HG03135 (cell line): ENCODE measurements at regions not wholly inside any gene's neighbourhood (a gene's known extent, or its start where the extent isn't known, plus 50 kb on each side); places are given as distances from the start of the nearest gene placed in this dataset.
"Not testable (repeated sequence)": the region's sequence is repeated elsewhere in the genome, so short reads cannot be mapped to it uniquely, and the experiment has no call there.

Source experiments
- ATAC-seq: cut with Tn5 transposase; IDR thresholded peaks from one replicate; pipeline ENCODE4 v1.9.1; 2021; ENCODE audit warnings: mild to moderate bottlenecking, moderate library complexity; ENCODE audit not compliant: unreplicated experiment

DNA sequence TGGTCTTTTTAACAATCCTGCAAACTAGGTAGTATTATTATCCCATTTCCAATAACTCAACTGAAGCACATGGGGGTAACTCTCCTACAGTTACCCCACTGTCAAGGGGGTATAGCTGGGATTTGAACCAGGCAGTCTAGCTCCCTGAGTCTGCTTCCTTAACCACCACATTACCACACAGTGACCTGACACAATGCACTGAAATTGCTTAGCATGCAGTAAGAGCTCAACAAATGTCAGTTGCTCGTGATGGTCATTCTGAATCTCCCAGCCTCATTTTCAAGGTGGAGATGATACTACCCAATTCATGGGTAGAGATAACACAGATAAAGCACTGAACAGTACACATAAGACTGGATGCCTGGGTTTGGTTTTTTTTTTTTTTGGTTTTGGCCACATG lies 193.2 kb upstream of the MYLIP start:
- no peak for ATAC-seq

DNA sequence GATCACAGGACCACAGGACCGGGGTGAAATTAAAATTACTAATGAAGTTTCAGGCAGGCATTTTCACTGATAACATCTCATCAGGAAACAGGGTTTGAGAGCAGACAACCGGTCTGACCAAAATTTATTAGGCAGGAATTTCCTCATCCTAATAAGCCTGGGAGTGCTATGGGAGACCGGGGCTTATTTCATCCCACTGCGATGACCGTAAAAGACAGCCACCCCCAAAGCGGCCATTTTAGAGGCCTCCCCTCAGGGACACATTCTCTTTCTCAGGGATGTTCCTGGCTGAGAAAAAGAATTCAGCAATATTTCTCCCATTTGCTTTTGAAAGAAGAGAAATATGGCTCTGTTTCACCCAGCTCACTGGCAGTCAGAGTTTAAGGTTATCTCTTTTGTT lies 197.2 kb upstream of the MYLIP start:
- not testable (repeated sequence) for ATAC-seq

DNA sequence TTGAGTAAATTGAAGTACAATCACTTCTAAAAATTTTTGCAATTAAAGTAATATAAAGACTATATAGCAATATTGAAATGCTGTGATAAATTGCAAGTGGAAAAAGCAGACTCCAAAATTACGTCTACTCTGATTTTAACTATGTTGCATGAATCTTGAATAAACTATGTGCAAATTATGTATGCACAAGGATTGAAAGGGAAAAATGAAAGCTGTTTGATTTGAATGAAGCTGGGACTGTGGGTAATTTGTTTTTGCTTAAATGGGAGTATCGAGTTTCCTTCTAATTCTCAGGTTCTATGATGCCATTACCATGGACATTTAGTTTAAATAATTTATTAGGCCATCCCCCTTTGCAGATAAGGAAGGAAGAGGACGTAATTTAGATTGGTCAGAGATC lies 198.7 kb upstream of the MYLIP start:
- ATAC-seq = no peak

DNA sequence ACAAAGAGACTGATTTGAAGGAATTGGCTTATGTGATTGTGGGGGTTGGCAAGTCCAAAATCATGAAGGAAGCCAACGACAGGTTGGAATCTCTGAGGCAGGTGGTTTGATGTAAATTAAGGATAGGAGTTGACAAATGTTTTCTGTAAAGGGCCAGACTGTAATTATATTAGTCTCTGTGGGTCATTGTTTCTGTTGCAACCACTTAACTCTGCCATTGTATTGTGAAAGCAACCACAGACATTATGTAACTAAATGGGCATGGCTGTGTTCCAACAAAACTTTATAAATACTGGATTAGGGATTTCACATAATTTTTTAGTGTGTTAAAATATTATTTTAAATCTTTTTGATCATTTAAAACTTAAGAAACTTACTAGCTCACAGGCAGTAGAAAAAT lies 199.2 kb upstream of the MYLIP start:
- no peak for ATAC-seq

DNA sequence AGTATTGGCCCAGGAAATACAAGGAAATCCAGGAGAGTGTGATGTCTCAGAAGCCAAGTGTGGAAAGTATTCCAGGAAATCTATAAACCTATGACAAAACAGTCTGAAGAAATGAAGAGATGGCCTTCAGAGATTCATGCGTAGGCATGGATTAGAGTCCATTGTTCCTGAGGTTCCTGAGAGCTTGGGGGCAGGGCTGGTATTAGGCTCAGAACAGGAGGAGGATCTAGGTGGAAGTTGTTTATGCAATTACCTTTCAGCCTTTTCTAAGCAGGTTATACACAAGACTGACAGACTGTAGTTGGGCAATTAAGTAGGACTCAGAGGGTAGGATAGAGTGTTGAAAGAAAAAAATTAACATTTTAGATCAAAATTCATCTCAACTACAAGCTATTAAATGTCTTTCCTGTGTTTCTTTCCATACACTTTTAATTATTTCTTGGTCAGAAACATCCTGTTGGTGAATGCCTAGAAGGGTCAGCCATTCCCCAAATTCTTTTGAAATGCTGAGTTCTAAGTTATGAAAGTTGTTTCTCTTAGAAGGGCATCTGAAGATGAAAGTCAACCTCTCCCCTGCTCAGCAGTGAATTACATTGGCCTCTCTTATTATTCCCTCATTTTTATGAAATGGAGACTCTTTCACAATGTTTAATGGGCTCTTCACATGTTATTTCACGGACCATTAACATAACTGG lies 201.2 kb upstream of the MYLIP start:
- ATAC-seq = no peak

DNA sequence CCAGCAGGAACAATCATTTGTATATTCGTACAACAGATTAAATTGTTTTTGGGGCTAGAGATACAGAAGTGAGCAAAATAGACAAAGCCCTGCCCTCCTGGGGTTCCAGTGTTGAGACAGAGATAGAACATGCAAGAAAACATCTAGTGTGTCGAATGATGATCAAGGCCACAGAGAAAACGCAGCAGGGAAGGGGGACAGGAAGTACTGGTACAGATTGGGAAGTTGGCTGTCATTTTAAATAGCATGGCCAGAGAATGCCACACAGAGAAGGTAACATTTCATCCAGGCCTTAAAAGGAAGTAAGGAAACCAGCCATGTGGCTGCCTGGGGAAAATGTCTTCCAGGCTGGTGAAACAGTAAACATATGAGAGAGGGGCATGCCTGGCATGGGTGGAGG lies 202.6 kb upstream of the MYLIP start:
- no peak for ATAC-seq

DNA sequence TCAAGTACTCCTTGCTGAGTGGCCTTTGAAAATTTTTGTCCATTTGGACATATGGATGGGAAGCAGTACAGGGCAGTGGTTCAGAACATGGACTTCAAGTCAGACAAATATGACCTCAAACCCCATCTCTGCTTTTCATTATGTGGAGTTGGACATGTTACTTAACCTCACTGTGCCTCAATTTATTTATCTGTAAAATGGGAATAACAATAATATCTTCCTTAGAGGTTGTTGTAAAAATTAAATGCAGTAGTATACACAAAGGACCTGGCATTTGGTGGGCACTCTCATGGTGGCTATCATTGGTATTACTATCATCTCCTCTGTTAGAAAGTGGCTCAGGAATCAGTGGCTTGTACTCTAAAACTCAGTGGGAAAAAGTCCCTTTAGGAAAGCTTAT lies 204.0 kb upstream of the MYLIP start:
- ATAC-seq = no peak

DNA sequence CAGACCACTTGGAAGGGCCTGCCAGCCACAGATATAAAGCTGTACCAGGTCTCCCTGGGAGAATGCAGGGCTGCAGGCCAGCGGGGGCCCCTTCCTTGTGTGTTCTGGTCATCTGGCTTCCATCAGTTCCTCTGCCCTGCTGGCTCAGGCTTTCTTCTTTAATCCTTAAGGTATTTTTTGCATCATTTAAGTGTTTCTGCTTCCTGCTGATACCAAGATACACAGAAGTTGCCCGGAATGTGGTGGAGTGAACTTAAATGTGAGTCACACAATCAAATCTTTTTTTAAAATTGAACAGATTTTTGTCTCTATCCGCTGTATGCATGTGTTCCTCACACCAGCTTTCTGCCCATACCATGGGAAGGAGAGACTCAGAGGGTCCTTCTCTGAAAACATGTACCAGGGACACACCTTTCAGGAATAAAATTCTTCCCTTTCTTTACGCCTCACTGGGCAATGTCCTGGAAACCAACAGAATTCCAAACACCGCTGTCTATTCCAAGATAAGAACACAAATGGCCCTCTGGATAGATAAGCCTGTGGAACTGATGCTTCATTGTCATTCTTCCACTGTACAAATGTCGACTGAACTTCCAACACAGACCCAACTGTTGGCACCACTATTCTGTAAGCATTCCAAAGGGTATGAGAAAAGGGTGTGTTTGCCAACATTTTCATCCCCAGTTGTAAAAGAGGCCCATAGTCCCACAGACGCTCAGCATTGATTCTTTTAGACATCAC lies 206.2 kb upstream of the MYLIP start:
- no peak for ATAC-seq

DNA sequence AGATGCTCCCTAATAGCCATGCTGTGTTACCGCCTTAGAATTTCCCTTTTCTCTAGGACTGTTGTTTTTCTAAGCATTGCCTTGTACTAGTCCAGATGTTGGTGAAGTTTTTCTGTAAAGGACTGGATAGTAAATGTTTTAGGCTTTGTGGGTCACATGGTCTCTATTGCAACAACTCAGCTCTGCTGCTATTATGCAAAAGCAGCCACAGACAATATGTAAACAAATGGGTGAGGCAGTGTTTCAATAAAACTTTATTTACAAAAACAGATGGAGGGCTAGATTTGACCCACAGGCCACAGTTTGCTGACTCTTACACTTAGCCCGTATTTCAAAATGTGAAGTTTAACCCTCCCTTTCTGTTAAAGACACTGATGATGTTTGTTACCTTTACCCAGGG lies 207.6 kb upstream of the MYLIP start:
- ATAC-seq = no peak

DNA sequence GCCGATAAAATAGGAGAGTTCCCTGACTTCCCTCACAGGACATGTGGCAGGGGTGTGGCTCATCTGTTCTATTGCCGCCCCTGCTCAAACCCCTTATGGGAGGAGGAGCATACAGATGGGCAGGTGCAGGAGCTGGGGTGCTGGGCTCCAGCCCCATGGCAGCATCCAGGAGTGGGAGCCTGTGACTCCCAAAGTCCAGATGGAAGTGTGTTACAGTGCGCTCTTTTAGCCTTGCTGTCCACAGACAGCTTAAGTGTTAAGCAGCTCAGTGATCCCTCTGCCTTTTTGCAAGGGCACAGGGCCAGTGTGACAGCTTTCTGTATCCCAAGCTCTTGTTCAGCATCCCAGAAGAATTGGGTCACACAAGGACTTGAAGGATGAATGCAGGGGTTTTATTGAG lies 212.3 kb upstream of the MYLIP start:
- ATAC-seq = no peak

DNA sequence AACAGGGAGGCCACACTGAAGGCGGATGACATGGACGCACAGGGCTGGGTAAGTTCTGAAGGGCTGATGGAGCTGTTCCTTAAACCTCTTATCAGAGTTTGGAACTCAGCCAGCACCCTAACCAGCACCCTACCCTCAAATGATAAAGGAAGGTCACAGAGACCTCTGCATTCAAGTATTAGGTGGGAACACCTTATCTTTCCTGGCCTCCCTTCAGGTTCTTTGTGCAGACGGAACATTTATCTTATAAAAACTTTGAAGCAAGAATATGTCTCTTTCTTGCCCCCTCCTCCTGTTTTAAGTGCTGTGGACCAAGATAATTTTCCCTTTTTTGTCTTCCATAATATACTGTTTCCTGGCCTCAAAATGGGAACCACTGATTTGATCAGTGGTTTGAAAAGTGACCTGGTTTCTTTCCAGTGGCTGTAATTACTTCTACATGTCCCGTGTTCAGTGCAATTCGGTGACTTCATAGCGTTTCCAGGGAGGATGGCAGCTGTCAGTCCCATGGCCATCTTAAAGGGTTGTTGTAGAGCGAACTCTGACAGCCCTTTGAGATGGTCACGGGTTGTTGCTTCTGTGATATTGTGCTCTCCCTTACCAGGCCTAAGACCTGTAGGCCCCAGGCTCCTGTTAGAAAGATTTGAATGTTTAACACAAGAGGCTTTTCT lies 213.2 kb upstream of the MYLIP start:
- no peak for ATAC-seq

DNA sequence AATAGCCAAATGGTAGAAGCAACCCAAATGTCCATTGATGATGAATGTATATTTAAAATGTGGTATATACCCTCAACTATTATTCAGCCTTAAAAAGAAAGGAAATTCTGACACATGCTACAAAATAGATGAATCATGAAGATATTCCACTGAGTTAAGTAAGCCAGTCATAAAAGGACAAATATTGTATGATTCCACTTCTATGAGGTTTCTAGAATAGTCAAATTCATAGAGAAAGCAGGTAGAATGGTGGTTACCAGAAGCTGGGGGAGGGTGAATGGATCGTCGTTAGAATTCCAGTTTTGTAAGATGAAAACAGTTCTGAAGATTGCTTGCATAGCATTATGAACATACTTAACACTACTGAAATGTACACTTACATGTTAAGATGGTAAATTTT lies 214.3 kb upstream of the MYLIP start:
- ATAC-seq = no peak

DNA sequence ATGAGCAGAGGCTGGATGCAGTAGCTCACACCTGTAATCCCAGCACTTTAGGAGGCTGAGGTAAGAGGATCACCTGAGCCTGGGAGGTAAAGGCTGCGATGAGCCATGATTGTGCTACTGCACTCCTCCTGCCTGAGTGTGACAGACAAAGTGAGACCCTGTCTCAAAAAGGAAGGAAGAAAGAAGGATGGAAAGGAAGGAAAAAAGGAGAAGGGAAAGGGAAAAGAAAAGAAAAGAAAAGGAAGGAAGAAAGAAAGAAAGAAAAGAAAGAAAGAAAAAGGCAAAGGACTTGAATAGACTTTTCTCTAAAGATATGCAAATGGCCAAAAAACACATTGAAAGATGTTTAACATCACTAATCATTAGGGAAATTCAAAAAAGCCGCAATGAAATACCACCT lies 215.3 kb upstream of the MYLIP start:
- ATAC-seq = no peak

DNA sequence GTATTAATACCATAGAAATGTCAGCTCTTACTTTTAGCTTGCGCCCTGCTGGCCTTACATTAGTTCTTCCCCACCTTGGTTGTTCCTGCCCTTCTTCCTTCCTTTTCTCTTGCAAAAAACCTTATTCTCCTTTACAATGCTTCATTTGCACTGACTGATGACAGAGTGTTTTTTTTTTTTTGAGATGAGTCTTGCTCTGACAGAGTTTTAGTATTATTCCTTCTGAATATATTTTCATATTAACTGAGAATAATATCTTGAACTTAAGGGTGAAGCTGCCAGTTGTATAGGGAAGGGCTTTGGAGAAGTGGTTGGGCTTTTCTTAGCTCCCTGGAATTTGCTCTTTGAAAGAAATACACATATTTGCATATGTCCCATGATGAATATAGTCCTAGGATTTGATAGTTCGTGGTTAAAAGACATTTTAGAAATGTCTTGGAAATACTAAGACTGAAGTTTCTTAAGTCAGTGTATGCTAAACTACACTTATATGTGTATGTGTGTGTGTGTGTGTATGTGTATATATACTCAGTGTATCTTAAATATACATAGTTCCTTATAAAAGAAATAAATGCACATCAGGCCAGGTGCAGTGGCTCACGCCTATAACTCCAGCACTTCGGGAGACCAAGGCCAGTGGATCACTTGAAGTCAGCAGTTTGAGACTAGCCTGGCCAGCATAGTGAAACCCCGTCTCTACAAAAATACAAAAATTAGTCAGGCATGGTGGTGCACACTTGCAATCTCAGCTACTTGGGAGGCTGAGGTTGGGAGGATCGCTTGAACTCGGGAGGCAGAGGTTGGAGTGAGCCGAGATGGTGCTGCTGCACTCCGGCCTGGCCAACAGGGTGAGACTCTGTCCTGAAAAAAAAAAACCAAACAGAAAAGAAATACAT lies 216.1 kb upstream of the MYLIP start:
- no peak for ATAC-seq

DNA sequence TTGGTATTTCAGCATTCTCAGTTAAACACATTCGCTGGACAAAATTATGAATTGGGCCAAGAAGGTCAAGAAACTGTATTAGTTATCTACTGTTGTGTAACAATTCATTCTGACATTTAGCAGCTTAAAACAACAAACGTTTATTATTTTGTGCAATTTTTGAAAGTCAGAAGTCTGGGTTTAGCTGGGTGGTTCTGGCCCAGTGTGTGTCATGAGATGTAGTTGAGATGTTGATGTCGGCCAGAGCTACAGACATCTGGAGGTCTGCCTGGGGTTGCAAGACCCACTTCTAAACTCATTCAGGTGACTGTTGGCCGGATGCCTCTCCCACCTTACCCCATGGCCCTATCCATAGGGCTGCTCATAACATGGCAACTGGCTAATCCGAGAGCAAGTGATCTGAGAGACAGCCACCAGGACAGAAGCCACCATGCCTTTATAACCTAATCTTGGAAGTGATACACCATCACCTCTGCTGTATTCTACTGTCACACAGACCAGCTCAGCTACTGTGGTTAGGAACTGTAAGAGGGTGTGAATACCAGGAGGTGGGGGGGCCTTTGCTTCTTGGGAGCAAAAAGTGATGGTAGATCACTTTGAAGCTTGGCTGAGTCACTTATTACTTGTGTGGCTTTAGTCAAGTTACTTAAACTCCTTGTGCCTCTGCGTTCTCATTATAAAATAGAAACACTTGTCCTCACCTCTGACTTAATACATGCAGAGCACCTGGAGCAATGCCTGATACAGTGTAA lies 217.0 kb upstream of the MYLIP start:
- ATAC-seq = no peak

DNA sequence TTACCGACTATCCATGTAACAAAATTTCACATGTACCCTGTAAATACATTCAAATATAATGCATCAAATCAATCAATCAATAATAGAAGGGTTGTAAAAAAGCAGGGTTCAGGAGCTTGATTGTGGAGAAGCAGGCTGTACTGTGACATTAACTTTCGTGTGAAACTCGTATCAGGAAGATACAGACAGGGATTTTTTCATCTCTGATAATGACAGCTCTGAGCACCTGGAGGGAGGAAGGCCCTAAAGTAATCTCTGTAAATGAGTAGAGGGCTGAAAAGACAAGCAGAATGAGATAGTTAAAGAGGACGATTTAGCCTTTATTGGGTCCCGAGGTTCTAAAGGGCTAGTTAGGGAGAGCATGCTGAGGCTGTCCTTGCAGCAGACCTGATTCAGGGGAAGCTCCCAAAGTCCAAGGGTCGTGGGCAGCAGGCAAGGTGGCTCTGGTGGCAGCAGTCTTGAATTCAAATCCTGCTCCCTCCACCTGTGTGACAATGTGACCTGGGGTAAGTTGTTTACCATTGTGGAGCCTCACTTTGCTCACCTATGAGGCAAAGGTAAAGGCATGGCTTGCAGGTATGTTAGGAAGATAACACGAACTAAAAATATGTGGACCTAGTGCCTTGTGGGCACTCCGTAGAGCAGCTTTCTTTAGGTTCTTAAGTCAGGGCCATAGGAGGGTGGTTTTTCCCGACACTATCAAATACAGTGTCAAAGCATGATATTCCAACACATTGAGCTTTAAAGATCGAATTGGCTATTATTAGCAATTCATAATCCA lies 219.4 kb upstream of the MYLIP start:
- no peak for ATAC-seq

DNA sequence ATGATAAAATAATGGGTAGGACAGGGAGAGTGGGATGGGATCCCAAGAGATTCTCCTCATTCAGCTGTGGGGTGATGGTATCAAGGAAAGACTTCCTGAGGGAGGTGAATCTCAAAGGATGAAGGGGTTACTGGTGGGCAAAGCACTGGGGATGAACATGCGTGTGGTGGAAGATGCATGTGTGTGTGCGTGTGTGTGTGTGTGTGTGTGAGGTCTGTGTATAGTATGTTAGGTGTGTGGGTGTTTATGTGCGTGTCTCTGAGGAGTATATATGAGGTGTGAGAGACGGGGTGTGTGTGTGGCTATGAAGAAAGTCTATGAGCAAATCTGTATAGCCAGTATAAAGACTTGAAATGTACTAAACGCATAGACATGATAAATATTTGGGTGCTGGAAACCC lies 220.0 kb upstream of the MYLIP start:
- no peak for ATAC-seq

DNA sequence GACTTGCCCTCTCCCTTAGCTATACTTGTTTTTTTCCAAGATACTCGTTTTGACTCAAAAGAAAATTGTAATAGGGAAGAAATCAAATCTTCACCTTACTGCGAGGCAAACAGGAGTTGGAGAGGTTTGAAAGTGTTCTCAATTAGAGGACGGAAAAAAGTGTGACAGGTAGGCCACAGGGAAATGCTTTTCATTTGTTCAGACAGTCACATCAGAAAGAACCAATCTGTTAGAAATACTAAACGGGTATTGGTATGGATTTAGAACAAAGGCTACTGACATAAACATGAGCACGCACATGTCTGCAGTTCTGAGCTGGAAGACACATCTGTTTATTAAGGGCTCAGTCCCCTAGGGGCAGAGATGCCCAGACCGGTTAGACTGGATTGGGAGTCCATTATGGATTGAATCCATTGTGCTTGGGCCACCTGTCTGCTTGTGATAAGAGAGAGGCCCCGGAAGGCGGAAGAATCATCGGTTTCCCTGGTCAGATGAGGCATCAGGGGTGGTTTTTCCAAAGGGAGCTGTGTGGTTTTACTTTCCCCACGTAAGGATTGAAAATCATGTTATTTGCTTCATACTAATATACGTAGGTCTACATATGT lies 220.9 kb upstream of the MYLIP start:
- ATAC-seq = no peak

DNA sequence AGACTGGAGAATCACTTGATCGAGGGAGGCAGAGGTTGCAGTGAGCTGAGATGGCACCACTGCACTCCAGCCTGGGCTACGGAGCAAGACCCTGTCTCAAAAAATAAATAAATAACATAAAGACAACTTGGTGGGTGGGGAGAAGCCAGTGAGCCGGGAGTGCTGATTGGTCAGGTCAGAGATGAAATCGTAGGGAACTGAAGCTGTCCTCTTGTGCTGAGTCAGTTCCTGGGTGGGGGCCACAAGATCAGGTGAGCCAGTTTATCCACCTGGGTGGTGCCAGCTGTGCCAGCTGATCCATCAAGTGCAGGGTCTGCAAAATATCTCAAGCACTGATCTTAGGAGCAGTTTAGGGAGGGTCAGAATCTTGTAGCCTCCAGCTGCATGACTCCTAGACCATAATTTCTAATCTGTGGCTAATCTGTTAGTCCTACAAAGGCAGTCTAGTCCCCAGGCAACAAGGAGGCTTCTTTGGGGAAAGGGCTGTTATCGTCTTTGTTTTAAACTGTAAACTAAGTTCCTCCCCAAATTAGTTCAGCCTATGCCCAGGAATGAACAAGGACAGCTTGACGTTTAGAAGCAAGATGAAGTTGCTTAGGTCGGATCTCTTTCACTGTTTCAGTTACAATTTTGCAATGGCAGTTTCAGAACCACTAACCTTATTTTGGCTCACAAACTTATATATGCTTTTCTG lies 221.5 kb upstream of the MYLIP start:
- not testable (repeated sequence) for ATAC-seq
